Stimulated activated CD4-positive, alpha-beta T cell treated with anti-CD3 and anti-CD28 coated beads, Interleukin-2, amount 100 ng/mL, for 4 hours (primary cell): ENCODE measurements at regions not wholly inside any gene's neighbourhood (a gene's known extent, or its start where the extent isn't known, plus 50 kb on each side); places are given as distances from the start of the nearest gene placed in this dataset.
A peak's percentile ranks its signal among the peaks of the same experiment; 100 is the strongest.

Source experiments
- DNase-seq: peaks from one replicate; pipeline ENCODE4 v3.0.0-alpha.2; 2020; ENCODE audit warnings: low read depth

DNA sequence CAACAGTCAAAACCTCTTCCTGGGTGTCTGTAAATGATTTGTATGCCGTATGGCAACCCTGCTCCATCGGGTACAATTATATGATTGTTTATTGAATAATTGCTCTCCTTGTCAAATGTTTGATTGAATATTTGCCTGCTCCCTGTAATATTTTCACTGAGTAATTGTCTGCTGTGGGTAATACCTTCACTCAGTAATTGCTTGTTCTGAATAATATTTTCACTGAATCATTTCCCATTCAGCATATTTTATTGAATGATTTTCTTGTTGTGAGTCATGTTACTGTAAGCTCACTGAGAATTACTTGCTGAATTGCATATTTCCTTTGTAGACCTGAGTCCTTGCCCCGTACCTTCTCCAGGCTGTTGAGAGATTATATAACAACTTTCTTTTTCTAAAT, 535.2 kb downstream of the METTL4 start:
- no peak for DNase-seq

DNA sequence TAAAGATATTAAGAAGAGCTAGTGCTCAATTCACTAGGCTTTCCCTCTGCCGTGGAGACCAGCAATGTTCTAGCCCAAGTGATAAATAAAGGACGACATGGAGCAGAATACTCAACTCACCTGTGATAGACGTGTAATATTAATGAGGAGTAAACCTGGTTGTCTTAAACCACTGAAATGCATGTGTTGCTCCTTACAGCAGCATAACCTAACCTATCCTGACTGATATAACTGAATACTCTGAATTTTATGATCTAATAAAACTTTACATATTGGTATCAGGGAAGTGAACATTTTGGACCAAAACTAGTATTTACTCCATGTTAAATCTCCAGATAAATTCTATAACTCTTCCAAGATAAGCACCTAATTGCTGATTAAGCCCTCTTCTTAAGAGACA, 531.0 kb downstream of the METTL4 start:
- DNase-seq = no peak

DNA sequence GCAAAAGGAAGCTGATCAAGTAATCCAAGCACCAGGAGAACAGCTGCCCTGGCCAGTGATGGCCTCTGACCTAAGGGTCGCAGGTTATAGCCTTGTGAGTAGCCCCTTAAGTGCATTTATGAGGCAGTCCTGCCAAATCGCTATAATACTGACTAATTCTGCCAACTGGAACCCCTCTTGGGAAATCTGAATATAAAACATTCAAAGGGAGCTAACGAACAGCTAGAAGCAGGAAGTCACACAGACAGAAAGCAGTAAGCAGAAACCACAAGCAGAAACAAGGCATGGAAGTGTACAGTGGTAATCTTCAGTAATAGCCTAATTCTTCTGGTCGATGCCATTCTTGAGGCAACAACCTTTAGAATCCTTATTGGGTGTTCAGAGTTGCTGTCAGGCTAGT, 521.3 kb downstream of the METTL4 start:
- DNase-seq = no peak

DNA sequence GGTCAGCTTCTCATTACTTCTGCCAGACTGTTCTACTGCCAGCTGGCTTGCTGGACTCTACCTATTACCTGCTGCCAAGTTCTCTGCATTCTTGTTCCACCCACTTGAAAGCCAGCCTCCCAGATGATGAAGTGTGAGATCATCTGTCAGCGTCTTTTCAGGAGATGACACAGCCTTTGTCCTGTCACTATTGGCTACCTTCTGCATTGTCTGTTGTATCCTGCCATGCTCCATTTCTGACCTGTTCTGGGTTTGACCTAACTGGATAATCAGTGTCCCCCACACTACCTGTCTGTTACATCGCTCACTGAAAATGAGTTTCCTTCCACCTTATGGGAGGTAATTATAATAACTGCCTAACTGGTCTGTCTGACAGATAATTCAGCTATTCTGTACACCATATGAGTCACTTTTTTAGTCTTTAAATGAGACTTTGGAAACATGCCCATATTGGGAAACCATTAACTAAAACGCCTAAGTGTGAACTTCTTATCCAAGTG, 520.6 kb downstream of the METTL4 start:
- no peak for DNase-seq

DNA sequence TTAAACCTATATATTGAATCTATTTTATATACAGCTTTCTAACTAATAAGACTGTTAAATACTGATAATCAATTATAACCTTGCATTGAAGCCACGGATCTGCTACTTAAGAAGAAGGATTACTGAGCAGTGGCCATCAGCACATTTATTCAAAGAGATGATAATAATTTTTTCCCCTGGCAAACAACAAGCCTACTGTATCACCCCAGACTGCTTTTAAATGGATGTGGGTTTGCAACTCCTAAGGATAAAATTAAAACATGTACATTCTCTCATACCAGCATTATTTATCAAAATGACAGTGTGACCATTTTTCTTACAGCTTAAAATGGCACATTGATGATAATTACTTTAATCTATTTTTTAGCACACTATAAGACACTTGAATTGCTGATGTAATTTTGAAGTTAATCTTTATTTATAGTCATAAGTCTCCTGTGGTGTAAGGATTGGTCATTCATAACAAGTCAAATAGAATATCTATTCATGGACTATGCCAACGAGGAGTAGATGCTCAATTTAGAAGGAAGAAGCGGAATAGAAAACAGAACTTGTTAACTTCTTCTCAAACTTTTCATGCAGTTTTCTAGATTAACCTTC, 517.7 kb downstream of the METTL4 start:
- DNase-seq = no peak

DNA sequence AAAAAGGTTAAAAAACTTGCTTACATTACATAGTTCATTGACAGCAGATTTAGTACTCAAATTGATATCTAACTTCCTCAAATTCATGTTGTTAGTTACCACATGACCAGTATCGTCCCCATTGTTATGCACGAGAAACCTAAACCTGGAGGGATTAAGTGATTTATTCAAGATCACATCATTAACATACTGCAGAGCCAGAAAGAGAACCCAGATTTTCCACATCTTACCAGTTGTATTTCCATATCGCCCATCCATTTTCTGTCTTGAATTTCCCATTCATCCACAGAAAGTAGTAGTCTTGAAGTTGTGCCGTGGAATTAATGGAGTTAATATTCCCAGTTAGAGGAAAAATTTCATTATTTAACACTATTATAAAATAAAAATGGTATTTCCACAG, 512.0 kb downstream of the METTL4 start:
- DNase-seq = no peak

DNA sequence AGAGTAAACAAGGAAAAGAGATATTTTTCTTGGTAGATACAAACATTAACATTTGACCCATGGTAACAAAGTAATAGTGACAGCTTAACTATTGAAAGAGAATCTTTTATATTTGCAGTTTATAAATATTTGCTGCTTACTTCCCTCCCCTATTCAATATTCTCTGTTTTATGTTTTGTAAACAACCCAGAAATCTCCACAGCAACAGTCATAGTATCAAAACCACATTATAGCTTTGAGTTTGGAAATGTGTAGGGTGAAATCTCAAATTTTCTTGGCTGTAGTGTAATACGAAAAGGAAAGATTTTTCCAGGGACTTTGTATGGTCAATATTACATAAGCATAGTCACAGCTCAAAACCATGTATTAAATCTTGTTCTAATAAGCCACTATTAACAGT, 511.2 kb downstream of the METTL4 start:
- no peak for DNase-seq

DNA sequence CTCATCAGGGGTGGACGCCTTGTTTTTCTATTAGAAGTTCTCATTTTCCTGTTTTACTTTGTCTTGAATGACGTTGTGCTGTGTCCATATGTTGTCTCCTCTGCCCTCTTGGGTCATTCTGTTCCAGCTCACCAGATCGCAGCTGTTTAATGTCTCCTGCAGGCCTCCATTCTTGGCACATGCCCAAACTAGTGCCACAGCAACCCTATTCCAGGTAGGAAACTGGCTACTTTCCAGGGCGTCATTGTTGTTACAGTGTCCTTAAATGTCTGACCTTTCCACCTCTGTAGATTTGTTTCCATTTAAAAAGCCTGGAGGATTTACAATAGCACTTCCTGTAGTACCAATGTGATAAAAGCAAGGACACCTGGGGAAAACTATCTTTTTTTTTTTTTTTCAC, 500.7 kb downstream of the METTL4 start:
- DNase-seq = no peak

DNA sequence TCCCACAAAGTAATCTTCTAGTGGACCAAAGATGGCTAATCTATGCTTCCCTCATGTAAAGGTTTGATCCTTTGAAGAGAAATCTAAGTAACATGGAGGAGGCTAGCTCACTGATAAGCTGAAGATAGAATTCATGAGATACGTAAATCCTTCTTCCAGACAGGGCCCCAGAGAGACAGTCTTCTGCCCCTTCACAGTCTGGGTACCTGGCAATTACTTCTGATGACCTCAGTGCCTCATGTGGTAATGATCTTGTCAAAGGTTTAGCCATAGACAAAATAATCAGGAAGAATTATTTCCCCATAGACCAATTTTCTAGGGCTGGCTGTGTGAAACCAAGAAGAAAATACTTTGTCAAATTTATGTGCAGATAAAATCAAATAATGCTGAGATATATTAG, 495.8 kb downstream of the METTL4 start:
- no peak for DNase-seq

DNA sequence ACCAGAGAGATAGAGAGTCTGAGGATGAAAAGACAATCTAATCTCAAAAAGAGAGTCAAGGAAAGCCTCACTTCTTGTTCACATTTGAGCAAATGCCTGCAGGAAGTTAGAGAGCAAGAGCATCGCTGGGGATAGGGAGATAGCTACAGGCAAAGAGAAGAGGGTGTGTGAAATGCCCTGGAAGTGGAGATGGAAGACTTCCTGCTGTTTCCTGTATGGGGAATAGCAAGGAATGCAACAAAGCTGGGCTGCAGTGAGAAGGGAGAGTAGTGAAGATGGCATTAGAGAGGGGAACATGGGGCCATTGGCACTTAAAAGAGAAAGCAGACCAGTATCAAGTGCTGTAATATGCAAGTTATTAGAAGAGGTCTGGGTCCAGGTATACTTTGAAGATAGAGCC, 488.6 kb downstream of the METTL4 start:
- DNase-seq = no peak

DNA sequence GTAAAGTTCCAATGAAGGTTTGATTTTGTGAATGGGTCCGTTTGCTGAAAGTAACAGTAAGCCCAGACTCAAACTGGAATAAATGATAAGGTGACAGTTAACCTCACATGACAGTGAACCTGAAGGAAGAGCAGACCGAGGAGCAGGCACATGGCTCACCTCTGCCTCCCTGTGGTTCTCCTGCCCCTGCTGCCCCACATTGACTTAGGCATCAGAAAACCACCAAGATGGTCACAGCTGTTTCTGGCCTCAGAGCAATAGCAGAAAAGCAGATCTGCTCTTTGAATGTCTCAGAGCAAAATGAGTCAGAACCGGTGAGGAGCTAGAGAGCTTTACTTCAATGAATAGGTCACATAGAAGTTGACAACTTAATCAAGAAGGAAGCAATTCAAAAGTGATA, 487.6 kb downstream of the METTL4 start:
- DNase-seq = no peak

DNA sequence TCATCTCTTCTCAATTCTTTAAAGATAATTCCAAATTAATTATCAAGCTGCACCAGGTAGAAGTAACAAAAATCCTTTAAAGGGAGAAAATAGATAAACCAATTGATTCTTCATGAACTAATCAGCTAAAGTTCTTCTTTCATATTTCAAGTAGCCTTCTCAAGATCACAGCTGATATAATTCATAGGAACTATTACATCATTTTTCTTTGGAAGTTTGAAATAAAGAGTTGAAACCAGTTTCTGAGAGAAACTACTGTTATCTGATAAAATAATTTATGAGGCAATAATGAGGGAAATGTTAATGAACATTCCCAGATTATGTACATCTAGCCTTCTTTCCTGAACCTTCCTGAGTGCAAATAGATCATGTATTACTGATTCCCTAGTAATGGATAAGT, 484.9 kb downstream of the METTL4 start:
- no peak for DNase-seq

DNA sequence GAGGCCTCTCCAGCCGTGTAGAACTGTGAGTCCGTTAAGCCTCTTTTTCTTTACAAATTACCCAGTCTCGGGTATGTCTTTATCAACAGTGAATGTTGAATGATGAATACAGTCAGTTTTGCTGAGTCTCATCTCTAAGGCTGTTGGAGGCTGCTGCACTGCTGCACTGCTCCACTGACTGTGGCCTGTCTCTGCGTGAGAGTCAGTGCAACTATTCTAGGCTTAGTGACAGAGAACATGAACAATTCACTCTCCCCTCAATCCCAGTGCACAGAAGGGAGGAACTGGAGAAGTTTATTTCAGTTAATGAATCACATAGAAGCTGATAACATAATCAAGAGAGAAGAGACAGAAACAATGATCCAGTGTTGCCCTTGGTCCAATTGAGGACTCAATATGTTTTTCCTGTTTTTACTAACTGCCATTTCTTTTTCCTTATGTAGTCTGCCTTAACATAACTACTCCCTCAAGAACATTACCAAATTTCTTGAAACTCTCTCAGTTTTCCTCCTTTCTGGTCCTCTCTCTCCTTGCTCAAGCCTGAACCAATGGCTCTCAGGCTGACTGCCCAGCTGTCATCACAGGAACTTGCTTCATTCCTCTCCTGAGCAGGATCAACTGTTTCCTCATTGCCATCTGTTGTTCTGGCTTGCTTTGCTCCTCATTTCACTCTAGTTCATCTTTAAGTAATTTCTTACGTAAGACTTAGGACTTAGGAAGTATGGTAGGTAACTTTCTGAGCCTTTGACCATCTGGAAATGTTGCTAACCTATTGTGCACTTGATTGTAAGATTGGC, 483.2 kb downstream of the METTL4 start:
- DNase-seq = no peak

DNA sequence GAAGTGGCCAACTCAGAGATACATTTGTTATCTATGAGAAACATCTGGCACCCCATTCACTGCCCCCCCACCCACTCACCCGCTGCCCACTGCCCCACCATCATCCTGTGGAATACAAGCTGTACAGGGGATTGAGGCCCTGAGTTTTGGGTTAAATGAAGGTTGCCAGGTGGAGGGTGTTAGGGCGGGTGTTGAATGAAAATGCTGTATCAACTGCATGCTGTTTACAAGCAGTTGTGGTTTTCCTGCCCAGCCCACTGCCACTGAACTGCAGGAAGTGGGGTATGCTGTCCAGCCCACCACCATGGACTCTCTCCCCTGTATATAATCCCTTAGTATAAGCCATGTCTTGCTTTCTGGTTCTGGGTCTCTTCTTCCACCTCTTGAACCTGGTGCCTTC, 481.9 kb downstream of the METTL4 start:
- no peak for DNase-seq

DNA sequence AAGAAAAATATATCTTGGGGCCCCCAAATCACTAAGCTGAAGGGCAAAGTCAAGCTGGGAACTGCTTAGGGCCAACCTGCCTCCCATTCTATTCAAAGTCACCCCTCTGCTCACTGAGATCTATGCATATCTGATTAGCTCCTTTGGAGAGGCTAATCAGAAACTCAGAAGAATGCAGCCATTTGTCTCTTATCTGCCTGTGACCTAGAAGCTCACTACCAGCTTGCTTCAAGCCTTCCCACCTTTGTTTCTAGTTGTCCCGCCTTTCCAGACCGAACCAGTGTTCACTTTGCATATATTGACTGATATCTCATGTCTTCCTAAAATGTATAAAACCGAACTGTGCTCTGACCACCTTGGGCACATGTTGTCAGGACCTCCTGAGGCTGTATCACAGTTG, 479.4 kb downstream of the METTL4 start:
- DNase-seq = no peak

DNA sequence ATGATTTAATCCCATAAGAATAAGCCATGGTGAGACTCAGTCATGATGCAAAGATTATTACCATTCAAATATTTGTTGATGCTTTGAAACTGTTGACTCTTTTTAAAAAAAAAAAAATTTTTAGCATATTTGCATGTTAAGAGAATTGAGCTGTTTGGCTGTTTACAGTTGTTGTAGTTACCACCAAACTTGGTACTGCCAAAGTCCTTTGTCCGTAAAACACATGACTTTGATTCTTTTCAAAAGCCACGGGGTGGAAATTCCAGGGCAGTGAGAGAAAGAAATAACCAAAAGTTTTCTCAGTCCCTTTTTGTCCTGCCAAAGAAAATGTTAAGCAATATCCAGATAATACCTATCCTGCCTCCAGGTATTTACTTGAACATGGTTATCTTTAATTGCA, 474.8 kb downstream of the METTL4 start:
- DNase-seq = no peak

DNA sequence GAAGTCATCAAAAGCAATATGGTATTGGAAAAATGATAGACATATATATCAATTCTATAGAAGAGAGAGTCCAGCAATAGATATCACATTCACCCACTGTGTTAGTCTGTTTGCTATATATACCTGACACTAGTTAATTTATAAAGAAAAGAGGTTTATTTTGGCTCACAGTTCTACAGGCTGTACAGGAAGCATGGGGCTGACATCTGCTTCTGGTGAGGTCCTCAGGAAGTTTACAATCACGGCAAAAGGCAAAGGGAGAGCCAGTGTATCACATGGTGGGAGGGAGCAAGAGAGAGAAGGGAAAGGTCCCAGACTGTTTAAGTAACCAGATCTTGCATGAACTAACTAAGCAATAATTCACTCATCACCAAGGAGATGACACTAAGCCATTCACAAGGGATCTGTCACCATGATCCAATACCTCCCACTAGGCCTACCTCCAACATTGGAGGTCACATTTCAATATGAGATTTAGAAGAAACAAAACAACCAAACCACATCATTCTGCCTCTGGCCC, 470.6 kb downstream of the METTL4 start:
- DNase-seq = no peak

DNA sequence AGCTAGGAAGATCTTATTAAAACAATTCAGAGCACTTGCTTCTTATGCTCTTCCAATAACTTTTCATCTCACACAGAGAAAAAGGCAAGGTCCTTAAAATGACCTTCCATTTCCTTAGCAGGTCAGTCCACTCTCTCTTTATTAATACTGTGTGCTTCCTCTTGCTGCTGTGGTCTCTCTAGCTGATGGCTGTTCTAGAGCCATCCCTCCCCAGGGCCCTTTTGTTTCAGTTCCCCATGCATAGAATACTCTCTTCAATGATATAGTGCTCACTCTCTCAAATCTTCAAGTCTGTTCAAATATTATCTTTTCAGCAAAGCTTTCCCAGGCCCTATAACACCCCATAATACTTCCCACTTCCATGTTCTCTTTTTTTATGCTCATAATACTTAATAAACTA, 469.3 kb downstream of the METTL4 start:
- DNase-seq = no peak

DNA sequence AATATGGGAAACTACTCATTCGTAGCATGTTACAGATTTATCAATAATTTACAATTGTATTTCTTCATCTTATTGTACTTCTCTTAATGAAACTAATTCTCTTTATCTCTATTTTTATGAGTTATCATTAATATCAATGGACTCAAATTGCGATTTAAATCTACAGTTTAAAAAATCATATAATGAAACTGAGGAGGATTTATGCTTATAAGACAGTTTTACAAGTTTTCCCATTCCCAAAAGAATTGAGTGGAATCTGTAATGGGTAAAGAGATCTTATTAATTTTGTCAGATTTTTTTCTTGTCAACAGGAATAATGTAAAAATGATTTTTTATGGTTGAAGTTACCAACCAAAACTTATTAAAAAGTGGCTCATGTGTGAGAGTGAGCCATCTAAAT, 468.0 kb downstream of the METTL4 start:
- no peak for DNase-seq

DNA sequence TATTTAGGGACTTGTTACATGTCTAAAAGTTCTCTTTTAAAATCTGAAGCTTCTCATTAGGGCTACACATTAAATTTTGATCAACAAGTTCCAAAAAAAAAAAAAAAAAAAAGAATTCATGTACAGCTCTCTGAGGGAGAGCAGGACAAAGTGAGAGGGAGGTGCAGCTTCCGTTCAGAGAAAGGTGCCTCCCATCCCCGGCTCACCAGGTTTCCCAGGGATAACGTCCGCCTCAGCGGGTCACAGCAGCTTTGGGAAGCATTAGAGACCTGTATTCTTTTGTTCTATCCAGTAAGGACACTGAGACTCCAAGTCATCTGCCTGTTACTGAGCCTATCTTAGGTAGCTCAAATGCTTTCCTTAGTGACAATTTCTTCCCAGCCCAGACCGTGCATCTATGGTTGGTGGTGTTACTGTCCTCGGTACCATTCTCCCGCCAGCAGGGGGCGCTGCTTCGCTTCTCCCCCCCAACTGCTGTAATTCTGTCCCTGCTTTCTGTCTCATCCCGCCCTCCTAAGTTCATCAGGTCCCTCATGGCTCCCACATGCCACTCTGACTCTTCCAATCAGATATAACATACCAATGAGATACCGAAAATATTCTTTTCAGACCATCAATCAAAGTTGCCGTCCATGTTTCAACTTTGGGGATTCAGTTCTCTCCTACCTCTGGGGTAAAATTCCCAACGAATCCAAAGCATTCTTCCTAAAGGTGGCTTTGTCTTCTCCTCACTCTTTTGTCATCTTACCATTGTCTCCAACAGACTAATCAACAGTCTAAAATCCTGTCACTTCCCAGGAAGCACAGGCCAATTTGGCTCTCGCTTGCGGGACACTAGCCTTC, 466.5 kb downstream of the METTL4 start:
- DNase-seq = peak; percentile 1

DNA sequence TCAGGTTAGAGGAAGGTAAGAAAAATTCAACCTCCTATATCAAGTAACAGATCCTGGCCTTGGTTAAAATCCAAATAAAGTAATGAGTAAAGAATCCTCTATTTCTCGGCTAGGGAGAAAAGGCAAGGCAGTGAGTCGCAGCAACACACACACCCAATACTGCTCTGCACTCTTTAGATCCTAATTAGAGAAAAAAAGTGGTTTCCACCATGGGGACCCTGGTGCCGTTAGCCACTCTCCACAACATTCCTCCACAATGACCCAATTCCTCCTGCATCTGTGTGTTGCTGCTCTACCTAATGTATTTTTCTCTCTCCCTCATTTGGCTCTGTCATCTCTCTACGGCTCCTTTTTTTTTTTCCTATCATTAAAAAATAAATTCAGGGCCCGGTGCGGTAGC, 462.7 kb downstream of the METTL4 start:
- DNase-seq = no peak

DNA sequence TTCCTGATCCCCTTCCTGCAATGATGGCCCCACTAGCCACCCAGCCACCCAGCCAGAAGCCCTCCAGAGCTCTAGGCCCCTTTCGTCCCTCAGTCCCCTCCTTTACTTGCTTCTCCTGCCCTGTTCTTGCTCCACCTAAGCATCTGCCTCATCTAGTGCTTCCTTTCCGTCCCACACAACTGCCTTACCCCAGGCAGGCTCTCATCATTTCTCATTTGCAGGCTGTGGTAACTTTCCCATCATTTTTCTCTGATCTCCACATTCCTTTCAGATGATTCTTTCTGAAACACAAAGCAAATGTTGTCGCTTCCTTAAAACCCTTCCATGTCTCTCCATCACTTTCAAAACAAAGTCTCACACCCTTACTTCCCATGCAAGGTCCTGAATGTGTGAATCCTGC, 459.8 kb downstream of the METTL4 start:
- no peak for DNase-seq
